Pancreas (tissue), 10 donors: ENCODE measurements at regions not wholly inside any gene's neighbourhood (a gene's known extent, or its start where the extent isn't known, plus 50 kb on each side); places are given as distances from the start of the nearest gene placed in this dataset.

Source experiments
- ATAC-seq, 4 donors: fragments of 200-7000 bp; cut with Tn5 transposase; one replicate each; pipeline versions ENCODE4 v1.8.0 to v1.9.1; 2020; ENCODE audit warnings: mild to moderate bottlenecking in 4 of 4, moderate library complexity in 4 of 4
- DNase-seq, 6 donors: peaks; one replicate each; pipeline ENCODE4 v3.0.0-alpha.2; 2020
- FAIRE-seq: peaks from 2 replicates; lab custom pipeline; 2012; peaks lifted over from hg19 to GRCh38; lab: Jason Lieb, UNC
- H3K27ac ChIP-seq, 4 donors: fragments of 200-600 bp; sonication (generic); 1 replicate in 3 of 4; 2 replicates in 1 of 4; pipeline versions ENCODE4 v1.5.0 to v1.8.0; 2020
- H3K27me3 ChIP-seq, 4 donors: fragments of 200-600 bp; one replicate each; pipeline ENCODE4 v1.8.0; 2021
- H3K36me3 ChIP-seq, 3 donors: fragments of 200-600 bp; sonication (generic) in 1 of 3; one replicate each; pipeline versions ENCODE4 v1.5.0 to v1.8.0; 2020 to 2021
- H3K4me1 ChIP-seq, 3 donors: fragments of 200-600 bp; one replicate each; pipeline ENCODE4 v1.8.0; 2021
- H3K4me3 ChIP-seq, 4 donors: fragments of 200-600 bp; sonication (generic) in 2 of 4; one replicate each; pipeline versions ENCODE4 v1.5.0 to v1.8.0; 2020 to 2021
- H3K9me3 ChIP-seq, 4 donors: fragments of 200-600 bp; one replicate each; pipeline ENCODE4 v1.8.0; 2021
- CTCF ChIP-seq, 4 donors: fragments of 200-600 bp; sonication (generic) in 3 of 4; IDR thresholded peaks; one replicate each; pipeline versions ENCODE4 v1.5.0 to v1.8.0; 2021; ENCODE audit warnings: antibody characterized with exemption in 4 of 4
- WGBS, 2 donors: extraction: QIAGEN DNeasy Blood & Tissue Kit; methylation state at CpG; one replicate each; pipeline ENCODE4 v1.1.7; 2013; 5-methylcytosine and 5-hydroxymethylcytosine counted together
- intact Hi-C, 3 donors: fragments of 100-400 bp; cut with DNase I; formaldehyde crosslinking; loops; one replicate each; pipeline versions ENCODE4 v1.11.1 to v1.14.2; 2022
- donor health status: healthy with polysubstance abuse.
- donor health status: DM: no; HTN: no; CAD: no; lungs with moderate emphysema.
- donor health status: DM: no; HTN: no; CAD: no.
- donor health status: control.
- donor health status: control.
- donor health status: Bipolar disorder and iron deficiency.
- donor health status: DM: yes; HTN: yes; CAD: no.
- donor health status: DM: no; HTN: no; CAD: no.
- donor health status: DM: no; HTN: no; CAD: no.
- donor health status: DM: yes; HTN: yes; CAD: no.

GRCh38 chr4:138107023-138107422 is 135.1 kb downstream of the SLC7A11 start:
- Histone ChIP-seq H3K4me1 (peaks cover 7 to 16% (median 12%) of the 10 kb centered on the region in 3 donors), H3K9me3 (no peaks in the 10 kb centered on the region), H3K27ac (no peak overlapping the region), H3K4me3 (no peak overlapping the region), H3K27me3 (no peaks in the 10 kb centered on the region), H3K36me3 (no peaks in the 10 kb centered on the region)
- no peak for TF ChIP-seq CTCF (IDR thresholded peaks at IDR 0.05)
- 88 to 98% methylated on average over 4 of the region's 4 CpGs for WGBS, 2 donors
- DNase-seq = no peak
- intact Hi-C loops = no loop called here
- ATAC-seq = no peak
- no peak for FAIRE-seq

GRCh38 chr4:138105331-138105730 is 136.8 kb downstream of the SLC7A11 start:
- TF ChIP-seq CTCF (IDR thresholded peaks at IDR 0.05) = no peak
- intact Hi-C loops = no loop called here
- ATAC-seq (no peak), FAIRE-seq (no peak), DNase-seq (no peak)
- Histone ChIP-seq H3K9me3 (no peaks in the 10 kb centered on the region), H3K4me1 (peaks cover 7 to 16% (median 12%) of the 10 kb centered on the region in 3 donors), H3K27me3 (no peaks in the 10 kb centered on the region), H3K36me3 (no peaks in the 10 kb centered on the region), H3K4me3 (no peak overlapping the region), H3K27ac (no peak overlapping the region)
- WGBS, 2 donors = 97 to 100% methylated on average over 4 of the region's 4 CpGs

GRCh38 chr4:138104284-138104680 is 137.9 kb downstream of the SLC7A11 start:
- intact Hi-C loops = no loop called here
- 12 to 16% methylated on average over 6 of the region's 6 CpGs for WGBS, 2 donors
- Histone ChIP-seq H3K27me3 (no peaks in the 10 kb centered on the region), H3K4me1 (peaks cover 7 to 16% (median 12%) of the 10 kb centered on the region in 3 donors), H3K9me3 (no peaks in the 10 kb centered on the region), H3K36me3 (no peaks in the 10 kb centered on the region), H3K4me3 (peak overlapping the region in 2 of 4 donors; percentile 21 to 29), H3K27ac (peak overlapping the region in 2 of 4 donors; percentile 25 to 34)
- FAIRE-seq (no peak), ATAC-seq (peak; percentile 50 to 90 (median 80)), DNase-seq (peak in 2 of 6 donors; percentile 3 to 27)
- TF ChIP-seq CTCF (IDR thresholded peaks at IDR 0.05) = no peak

GRCh38 chr4:138103597-138104283 is 138.4 kb downstream of the SLC7A11 start:
- Histone ChIP-seq H3K27ac (peak overlapping the region in 2 of 4 donors; percentile 25 to 34), H3K36me3 (no peaks in the 10 kb centered on the region), H3K4me1 (peaks cover 7 to 16% (median 12%) of the 10 kb centered on the region in 3 donors), H3K4me3 (peak overlapping the region in 2 of 4 donors; percentile 21 to 29), H3K27me3 (no peaks in the 10 kb centered on the region), H3K9me3 (no peaks in the 10 kb centered on the region)
- FAIRE-seq (peak; percentile 89), DNase-seq (no peak), ATAC-seq (peak; percentile 48 to 87 (median 63))
- intact Hi-C loops = no loop called here
- WGBS, 2 donors = 26 to 27% methylated on average over 5 of the region's 5 CpGs
- no peak for TF ChIP-seq CTCF (IDR thresholded peaks at IDR 0.05)

GRCh38 chr4:138099385-138099784 is 142.8 kb downstream of the SLC7A11 start:
- H3K4me1 ChIP-seq = peaks cover 6 to 12% (median 12%) of the 10 kb centered on the region in 3 donors
- intact Hi-C loops = no loop called here
- WGBS, 2 donors = 63% methylated on average over 3 of the region's 3 CpGs
- H3K36me3 ChIP-seq = no peaks in the 10 kb centered on the region
- no peak for FAIRE-seq
- H3K9me3 ChIP-seq = no peaks in the 10 kb centered on the region
- H3K27me3 ChIP-seq = no peaks in the 10 kb centered on the region
- TF ChIP-seq CTCF (IDR thresholded peaks at IDR 0.05) = no peak
- no peak overlapping the region for H3K27ac ChIP-seq
- no peak for ATAC-seq
- no peak for DNase-seq
- H3K4me3 ChIP-seq = no peak overlapping the region
